Chondrocyte (in vitro differentiated cells): ENCODE measurements at regions not wholly inside any gene's neighbourhood (a gene's known extent, or its start where the extent isn't known, plus 50 kb on each side); places are given as distances from the start of the nearest gene placed in this dataset.

Source experiments
- DNase-seq: peaks from one replicate; pipeline ENCODE4 v3.0.0; 2021; ENCODE audit warnings: mixed read lengths, low spot score
- H3K27ac Mint-ChIP-seq: one replicate; pipeline ENCODE4 v1.8.0; 2021; ENCODE audit warnings: mild to moderate bottlenecking, moderate library complexity, mixed read lengths; ENCODE audit not compliant: unreplicated experiment
- H3K27me3 Mint-ChIP-seq: 2 replicates; pipeline ENCODE4 v1.8.0; 2021; ENCODE audit warnings: low read depth, mixed read lengths
- H3K36me3 Mint-ChIP-seq: 2 replicates; pipeline ENCODE4 v1.8.0; 2021; ENCODE audit warnings: low read depth, mixed read lengths
- H3K4me1 Mint-ChIP-seq: 2 replicates; pipeline ENCODE4 v1.8.0; 2021; ENCODE audit warnings: low read depth, mild to moderate bottlenecking, mixed read lengths
- H3K4me3 Mint-ChIP-seq: one replicate; pipeline ENCODE4 v1.8.0; 2021; ENCODE audit warnings: mild to moderate bottlenecking, moderate library complexity, mixed read lengths; ENCODE audit not compliant: unreplicated experiment
- H3K9me3 Mint-ChIP-seq: 2 replicates; pipeline ENCODE4 v1.8.0; 2021; ENCODE audit warnings: low read depth, mixed read lengths
- CTCF ChIP-seq: fragments of 200-600 bp; sonication (generic); IDR thresholded peaks from 2 replicates; pipeline ENCODE4 v1.5.0; 2021; ENCODE audit warnings: antibody characterized with exemption, mild to moderate bottlenecking, moderate library complexity

- TF ChIP-seq CTCF, result no peak
- no peaks in the 10 kb centered on the region for H3K27me3 Mint-ChIP-seq
- H3K4me1 Mint-ChIP-seq, result no peaks in the 10 kb centered on the region
- H3K9me3 Mint-ChIP-seq, result no peaks in the 10 kb centered on the region
- H3K4me3 Mint-ChIP-seq, result no peak overlapping the region
- no peak for DNase-seq
- no peak overlapping the region for H3K27ac Mint-ChIP-seq
- H3K36me3 Mint-ChIP-seq, result peaks cover 2% of the 10 kb centered on the region
Observed at GRCh38 chr1:162952956-162953355, 92.0 kb upstream of the CCDC190 start.

DNA sequence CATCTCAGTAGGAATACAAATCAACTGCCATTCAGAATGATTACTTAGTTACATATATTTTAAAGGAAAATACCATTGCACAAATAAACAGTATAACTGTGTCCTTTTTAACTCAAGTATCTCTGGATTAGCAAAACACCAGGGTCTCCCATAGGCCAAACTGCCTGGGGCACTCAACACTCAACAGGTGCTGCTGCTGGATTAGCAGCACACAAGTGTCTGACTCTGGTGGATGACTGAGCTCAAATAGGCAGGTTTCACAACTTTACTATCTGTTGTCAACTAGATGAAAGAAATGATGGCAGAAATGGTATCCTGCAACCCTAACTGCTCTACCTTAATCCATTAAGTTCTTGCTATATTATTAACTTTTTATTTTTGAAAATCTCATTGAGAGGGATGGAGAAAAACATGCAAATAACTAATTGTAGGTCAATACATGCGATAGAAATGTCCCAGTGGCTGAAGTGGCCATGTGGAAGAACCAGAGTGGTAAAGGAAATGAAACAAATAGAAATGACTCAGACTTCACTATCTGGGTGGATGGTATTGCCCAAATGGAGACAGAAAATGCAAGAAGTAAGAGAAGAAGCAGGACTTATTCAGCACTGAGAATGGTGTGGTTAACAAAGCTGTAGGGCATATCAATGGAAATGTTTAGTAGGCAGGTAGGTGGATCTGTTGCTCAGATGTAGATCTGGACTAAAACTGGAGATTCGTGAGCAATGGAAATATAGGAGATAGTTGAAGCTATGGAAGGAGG, 90.8 kb upstream of the CCDC190 start:
- no peak for DNase-seq
- no peak overlapping the region for H3K27ac Mint-ChIP-seq
- peaks cover 2% of the 10 kb centered on the region for H3K36me3 Mint-ChIP-seq
- no peaks in the 10 kb centered on the region for H3K9me3 Mint-ChIP-seq
- H3K27me3 Mint-ChIP-seq, result no peaks in the 10 kb centered on the region
- no peak for TF ChIP-seq CTCF
- H3K4me1 Mint-ChIP-seq, result no peaks in the 10 kb centered on the region
- no peak overlapping the region for H3K4me3 Mint-ChIP-seq

GRCh38 chr1:162950187-162950586, 89.2 kb upstream of the CCDC190 start:
- no peak overlapping the region for H3K27ac Mint-ChIP-seq
- TF ChIP-seq CTCF, result no peak
- H3K36me3 Mint-ChIP-seq, result peaks cover 2% of the 10 kb centered on the region
- H3K27me3 Mint-ChIP-seq, result no peaks in the 10 kb centered on the region
- H3K4me3 Mint-ChIP-seq, result no peak overlapping the region
- no peaks in the 10 kb centered on the region for H3K9me3 Mint-ChIP-seq
- H3K4me1 Mint-ChIP-seq, result no peaks in the 10 kb centered on the region
- DNase-seq, result no peak

- H3K27me3 Mint-ChIP-seq, result no peaks in the 10 kb centered on the region
- DNase-seq, result no peak
Observed at GRCh38 chr1:162946701-162947100, 85.7 kb upstream of the CCDC190 start.

More at GRCh38 chr1:162946701-162947100, 85.7 kb upstream of the CCDC190 start:
- Mint-ChIP-seq H3K27ac (no peak overlapping the region), H3K9me3 (no peaks in the 10 kb centered on the region), H3K4me1 (peaks cover 17% of the 10 kb centered on the region), H3K4me3 (no peak overlapping the region), H3K36me3 (no peaks in the 10 kb centered on the region)
- TF ChIP-seq CTCF, result no peak
